HG02938 (cell line): ENCODE measurements at regions not wholly inside any gene's neighbourhood (a gene's known extent, or its start where the extent isn't known, plus 50 kb on each side); places are given as distances from the start of the nearest gene placed in this dataset.
A peak's percentile ranks its signal among the peaks of the same experiment; 100 is the strongest.

Experiments
- ATAC-seq: cut with Tn5 transposase; IDR thresholded peaks from one replicate; pipeline ENCODE4 v1.9.1; 2021; ENCODE audit warnings: mild to moderate bottlenecking, moderate library complexity; ENCODE audit not compliant: unreplicated experiment

DNA sequence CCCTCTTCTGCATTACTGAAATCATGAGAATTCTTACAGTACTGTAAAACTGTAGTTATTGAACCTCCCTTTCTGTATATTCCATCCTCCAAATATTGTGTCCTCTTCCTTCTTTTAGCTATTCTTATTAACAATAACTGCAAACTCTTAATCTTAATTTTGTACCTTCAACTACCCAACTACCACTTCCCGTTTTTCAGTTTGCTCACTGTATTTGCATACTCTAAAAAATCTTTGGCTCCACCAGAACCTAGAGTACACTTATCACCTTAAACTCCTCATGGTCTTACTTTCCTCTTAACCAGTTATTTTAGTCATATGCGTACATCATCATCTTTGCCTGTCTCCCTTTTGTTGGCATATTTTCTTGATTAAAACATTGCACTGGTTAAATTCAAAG, 543.7 kb downstream of the ARAP2 start:
- no peak for ATAC-seq

DNA sequence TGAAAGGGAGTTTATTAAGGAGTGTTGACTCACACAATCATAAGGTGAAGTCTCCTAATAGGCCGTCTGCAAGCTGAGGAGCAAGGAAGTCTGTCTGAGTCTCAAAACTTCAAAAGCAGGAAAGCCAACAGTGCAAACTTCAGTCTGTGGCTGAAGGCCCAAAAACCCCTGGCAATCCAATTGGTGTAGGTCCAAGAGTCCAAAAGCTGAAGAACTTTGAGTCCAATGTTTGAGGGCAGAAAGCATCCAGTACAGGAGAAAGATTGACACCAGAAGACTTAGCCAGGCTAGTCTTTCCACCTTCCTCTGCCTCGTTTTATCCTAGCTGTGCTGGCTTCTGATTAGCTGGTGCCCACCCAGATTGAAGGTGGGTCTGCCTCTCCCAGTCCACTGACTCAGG, 535.2 kb downstream of the ARAP2 start:
- no peak for ATAC-seq

DNA sequence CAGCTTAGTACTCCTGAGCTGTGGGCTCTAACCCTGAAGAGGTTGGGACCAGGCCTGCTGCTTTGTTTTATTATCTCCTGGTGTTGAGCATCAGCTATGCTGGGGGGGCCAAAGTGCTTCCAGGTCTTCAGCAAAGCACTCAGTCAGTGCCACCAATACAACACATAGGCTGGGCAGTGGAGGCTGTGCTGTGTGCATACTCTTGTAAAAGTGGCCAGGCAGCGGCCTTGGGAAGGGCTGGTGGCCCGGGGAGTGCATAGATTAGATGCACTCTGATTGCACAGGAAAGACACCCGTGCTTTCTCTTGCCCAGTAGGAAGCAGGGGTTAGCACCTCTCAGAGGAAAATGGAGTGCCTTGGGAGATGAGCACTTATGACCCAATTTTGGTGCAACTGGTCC, 534.0 kb downstream of the ARAP2 start:
- no peak for ATAC-seq

DNA sequence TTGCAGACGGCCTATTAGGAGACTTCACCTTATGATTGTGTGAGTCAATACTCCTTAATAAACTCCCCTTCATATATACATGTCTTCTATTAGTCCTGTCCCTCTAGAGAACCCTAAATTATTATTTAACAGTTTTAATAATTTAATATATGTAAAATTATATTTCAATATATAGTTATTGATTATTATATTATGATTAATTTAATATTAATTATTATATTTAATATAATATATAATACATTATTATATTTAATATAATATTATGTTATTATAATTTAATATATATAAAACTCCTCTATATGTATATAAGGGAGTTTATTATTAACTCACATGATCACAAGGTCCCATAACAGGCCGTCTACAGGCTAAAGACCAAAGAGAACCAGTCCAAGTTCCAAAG, 533.2 kb downstream of the ARAP2 start:
- ATAC-seq, result no peak

DNA sequence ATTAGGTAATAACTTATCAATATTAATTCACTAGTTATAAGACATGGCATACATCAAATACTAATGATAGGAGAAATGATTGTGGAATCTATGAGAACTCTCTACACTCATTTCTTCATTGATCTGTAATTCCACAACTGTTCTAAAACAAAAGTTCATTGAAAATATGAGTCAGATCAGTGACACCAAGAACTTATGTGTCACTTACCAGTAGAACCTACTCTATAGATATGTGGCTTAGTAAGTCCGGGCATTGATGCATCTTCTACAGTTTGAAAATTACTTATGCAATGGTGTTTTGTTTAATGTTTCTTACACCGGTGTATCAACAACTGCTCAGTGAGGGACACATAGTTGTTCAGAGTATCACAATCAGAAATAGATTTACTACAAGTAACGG, 520.3 kb downstream of the ARAP2 start:
- no peak for ATAC-seq

DNA sequence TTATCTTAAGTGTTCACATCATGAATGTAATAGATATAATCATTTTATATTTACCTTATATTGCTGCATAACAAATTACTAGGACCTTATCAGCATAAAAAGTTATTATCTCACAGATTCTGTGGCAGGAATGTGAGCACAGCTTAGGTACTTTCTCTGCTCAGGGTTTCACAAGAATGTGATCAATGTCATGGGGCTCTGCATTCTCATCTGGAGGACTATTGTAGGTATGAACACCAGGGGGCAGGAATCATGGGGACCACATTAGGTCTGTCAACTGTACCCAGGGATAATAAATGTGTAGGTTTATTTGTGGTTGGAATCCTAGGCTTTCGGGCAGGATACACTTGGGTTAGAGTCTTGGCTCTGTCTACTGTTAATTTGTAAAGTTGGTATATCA, 519.2 kb downstream of the ARAP2 start:
- no peak for ATAC-seq

DNA sequence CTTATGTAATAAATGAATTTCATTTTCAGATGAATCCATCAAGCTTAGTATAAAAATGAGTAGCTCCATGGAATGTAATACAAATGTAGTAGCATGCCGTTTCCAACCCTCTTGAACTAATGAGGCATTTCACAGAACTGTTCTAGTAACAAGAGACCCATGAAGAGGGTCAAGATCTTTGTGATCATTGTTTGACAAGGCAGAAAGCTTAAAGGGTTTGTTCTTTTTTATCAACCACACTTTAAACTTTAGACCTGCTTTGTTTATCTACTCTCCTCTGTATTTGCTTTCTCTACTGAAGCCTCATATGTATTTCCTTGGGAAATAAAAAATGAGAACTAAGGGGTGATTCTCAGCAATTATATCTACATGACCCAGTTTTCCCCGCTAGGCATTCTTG, 513.9 kb downstream of the ARAP2 start:
- ATAC-seq, result no peak

DNA sequence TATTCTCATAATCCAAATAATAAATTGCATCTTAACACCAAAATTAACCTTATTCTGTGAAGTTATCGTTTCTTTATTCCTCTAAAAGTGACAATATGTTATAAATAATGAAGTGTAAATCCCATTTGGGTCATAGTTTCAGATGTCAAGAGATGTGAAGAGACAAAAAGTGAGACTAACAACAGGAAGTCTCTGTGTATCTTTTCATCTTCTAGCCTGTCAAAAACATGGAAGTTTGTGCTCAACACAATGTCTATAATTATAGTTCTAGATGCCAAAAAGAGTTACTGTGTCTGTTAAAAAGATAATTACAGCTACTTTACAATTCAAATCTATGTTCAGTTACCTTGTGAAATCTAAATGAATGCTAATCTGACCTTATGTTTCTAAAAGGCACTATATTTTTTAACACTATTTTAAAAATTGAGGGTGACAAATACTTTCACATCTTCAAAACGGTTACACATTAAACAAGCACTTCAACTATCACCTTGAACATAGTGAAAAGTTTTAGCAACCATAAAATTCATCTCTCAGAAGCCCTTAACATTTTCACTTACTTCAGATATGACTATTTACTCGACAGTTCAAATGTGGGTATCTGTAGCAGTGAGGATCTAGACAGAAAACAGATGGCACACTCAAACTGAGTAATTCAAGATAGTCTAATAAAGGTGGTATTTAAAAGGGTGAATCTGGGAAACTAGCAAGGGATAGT, 509.8 kb downstream of the ARAP2 start:
- ATAC-seq, result peak; percentile 88

DNA sequence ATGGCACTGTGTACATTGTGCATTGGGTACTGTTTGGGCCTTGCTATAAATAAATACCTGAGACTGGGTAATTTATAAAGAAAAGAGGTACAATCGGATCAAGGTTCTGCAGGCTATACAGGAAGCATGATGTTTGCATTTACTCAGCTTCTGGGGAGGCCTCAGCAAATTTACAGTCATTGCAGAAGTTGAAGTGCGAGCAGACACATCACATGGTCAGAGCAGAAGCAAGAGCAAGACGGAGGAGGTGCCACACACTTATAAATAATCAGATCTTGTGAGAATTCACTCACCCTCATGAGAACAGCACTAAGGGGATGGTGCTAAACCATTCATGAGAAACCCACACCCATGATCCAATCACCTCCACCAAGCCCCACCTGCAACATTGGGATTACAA, 505.0 kb downstream of the ARAP2 start:
- ATAC-seq, result no peak

DNA sequence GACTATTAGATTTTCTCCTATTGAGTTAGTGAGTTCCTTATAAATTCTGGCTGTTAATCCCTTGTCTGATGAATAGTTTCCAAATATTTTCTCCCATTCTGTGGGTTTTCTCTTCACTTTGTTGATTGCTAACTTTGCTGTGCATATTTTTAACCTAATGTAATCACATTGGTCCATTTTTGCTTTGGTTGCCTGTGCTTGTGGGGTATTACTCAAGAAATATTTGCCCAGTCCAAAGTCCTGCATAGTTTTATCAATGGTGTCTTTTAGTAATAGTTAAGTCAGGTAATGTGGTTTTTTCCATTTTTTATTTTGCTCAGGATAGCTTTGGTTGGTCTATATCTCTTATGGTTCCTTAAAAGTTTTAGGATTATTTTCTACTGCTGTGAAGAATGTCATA, 490.3 kb downstream of the ARAP2 start:
- no peak for ATAC-seq

DNA sequence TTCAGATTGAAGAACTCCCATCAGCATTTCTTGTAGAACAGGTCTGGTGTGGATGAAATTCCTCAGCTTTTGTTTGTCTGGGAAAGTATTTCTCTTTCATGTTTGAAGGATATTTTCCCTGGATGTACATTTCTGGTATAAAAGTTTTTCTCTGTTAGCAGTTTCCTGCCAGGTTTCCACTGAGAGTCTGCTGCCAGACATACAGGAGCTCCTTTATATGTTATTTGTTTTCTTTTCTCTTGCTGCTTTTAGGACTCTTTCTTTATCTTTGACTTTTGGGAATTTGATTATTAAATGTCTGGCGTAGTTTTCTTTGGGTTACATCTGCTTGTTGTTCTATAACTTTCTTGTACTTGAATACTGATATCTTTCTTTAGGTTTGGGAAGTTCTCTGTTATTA, 486.5 kb downstream of the ARAP2 start:
- no peak for ATAC-seq

DNA sequence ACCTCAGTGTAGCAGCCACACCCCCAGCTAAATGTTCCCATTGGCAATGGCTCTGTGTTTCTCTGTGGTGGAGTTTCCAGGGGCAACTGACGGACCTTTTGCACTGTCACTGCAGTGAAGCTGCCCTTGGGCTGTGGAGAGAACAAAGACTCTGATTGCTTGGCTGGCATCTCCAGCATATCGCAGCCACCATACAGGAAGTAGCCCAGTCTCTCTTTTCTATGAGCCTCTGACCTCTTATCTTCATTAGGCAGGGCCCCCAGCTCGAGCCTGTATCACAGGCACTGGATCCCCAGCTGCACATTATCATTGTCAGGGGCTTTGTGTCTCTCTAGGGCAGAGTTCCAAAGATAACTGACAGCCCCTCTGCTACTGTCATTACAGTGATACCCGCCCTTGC, 483.5 kb downstream of the ARAP2 start:
- no peak for ATAC-seq

DNA sequence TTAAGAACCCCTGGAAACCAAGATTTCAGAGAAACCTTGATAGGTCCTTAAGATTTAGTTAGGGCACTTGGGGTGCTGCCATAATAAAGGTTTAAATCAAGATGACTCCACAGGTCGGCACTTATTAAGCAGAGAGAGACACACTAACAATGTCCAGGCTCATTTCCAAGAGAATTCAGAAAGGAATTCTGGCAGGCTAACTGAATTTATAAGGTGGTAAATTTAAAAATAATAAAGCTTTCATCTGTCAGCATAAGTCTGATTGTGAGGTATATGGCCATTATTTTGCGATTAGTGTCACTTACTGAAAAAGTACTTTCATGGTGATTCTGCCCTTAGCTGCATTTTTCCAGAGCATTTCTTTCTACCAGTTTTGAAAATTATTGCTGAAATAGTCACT, 472.7 kb downstream of the ARAP2 start:
- no peak for ATAC-seq

DNA sequence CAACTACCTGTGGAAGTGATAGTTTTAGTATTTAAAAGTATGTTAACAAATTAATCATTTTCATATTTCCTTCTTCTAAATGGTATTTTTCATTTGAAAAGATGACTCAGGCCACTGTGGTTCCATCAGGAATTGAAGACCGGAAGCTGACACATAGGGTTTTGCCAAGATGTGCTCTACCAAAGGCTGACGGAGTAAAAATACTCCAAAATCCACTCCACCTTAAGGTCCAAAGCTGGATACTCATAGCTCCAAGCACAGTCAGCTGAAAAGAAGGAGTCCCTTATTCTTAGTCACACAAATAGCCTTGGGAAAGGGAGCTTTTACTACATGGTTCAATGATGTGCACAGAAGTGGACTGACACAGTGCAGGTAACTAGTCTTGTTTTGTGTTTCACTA, 472.0 kb downstream of the ARAP2 start:
- no peak for ATAC-seq

DNA sequence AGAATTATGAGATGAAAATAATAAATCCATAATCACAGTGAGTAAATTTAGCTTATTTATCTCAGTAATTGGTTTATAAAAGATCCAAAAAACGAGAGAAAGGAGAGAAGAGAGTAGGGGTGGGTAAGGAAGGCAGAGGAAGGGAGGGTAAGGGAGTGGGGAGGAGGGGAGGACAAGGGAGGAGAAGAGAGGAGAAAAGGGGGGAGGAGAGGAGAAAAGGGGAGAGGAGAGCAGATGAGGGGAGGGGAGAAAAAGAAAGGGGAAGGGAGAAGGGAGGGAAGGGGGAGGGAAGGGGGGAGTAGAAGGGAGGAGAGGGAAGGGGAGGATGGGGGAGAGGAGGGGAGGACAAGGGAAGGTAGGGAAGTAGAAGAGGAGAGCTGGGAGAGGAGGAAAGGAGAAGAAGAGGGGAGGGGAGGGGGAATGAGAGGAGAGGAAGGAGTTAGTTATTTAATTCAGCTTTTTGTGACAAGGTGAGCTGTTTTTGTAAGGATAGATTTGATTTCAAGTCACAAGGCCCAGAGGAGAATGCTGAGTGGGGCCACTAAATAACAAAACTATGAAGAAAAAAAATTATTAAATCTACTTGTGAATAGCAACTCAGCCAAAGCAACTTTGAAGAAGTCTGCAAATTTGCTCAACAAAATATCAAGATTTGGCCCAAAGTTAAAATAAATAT, 454.3 kb downstream of the ARAP2 start:
- no peak for ATAC-seq

DNA sequence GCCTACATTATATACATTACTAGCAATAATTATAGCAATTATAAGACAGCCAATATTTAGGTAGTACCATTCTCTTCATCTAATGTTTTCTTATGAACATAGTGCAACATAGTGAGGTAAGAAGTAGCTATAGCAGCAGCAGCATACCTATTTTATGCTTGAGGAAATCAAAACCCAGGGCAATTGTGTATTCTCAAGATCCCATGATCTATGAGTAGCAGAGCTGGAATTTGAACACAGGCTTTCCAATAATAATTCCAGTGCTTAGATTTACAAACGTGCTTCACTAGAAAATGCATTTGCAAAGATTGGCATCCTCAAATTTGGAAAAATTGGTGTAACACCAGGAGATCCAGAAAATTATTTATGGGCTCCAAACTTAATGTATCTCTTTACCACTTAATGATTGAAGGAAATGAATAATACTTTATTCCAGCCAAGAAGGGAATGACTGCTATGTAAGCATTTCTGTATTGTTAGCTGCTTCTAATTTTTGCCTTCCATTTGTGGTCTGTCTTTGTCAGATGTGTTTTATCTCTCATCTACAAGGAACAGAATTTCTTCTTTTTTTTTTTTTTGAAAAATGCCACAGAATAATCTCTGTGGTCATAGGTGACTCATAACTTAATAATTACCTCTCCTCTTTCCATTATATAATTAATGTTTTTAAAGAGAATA, 451.1 kb downstream of the ARAP2 start:
- no peak for ATAC-seq

DNA sequence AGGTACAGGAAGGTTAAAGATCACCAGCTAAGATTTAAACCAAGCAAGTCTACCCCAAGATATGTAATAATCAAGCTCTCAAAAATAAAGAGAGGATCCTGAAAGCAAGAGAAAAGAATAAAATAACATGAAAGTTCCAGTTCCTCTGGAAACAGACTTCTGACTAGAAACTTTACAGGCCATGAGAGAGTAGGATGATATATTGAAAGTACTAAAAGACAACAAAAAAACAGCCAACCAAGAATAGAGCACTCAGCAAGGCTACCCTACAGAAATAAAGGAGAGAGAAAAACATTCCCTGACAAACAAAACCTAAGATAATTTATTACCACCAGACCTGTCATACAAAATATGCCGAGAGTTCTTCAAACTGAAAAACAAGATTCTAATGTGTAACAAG, 450.5 kb downstream of the ARAP2 start:
- ATAC-seq, result no peak

DNA sequence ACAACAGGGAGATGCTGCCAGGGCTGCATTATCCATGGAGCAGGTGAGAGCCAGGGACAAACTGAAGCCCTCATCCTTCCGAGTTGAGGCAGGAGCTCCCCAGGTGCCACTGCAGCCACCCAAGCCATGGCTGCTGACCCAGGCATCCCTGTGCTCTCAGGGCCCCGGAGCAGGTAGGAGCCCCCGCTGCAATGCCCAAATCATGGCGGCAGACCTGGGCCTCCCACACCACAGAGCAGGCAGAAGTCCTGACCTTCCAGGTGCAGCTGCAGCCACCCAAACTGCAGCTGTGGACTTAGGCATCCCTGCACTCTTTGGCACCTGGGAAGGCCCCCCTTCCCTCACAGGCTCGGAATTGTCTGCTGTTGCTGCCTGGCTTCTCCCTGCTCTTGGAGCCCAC, 443.6 kb downstream of the ARAP2 start:
- ATAC-seq, result no peak

DNA sequence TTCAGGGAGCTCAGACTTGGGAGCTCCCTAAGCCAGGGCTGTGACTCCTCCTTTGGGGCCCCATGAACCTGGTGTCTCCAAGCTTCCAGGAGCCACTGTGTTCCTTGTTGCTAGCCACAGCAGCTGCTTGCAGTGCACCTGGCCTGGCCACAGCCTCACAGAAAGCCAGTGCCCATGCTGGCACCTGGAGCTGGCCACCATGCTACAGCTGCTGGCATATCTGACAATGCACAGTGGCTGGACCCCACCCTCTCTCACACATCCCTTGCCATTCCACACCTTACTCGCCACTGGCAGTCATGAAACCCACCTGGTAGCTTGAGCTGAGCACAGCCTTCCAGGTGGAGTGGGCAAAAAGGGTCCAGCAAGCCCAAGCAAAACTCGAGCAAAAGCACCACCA, 441.7 kb downstream of the ARAP2 start:
- no peak for ATAC-seq

DNA sequence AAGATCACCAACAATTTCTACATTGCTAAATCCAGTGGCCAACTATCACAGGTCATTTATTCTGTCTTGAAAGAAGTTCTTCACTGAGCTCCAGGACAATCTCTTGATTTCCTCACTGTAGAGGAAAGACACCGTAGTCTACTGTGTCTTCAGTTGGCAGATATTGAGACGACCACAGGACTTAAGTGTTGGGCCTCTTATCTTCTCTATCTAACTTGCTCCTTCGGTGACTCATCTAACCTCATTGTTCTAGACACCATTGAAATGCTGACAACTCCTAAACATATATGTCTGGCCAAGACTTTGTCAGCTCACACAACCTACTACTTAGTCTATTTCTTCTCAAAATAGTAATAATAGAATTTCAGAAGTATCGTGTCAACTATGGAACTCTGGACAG, 425.8 kb downstream of the ARAP2 start:
- no peak for ATAC-seq

DNA sequence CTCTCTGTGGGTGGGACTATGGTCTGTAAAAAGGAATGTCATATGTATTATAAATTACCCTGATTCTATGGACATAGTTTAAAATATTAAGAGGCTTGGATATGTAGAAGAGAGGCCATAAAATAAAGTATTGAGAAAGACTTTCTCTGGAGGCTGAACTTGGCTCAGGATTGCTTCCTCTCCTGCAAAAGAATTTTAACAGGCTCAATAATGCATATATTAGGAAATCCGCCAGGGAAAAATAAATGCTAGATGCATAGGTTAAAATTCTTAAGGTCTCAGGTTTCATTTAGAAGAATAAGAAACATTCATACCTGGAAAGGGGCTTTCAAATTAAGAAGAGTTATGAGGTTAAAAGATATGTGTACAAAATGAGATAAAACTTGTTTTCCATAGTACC, 424.3 kb downstream of the ARAP2 start:
- no peak for ATAC-seq

DNA sequence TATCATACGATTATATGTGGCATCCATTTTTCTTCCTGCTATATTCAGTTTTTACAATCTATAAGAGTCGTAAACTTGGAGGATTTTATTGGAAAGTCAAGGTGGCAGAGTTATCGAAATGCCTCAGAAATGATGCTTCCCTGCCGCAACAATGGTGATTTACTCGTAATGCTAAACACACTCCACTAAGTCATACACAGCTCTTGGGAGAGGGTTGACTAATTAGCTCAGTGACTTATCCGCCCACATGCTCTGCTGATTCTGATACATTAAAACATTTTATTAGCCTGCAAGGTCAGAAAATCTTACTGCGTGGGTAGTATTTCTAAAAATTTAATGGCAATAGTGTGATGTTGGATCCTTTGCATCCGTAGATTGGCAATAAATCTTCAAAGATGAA, 420.1 kb downstream of the ARAP2 start:
- ATAC-seq, result no peak
